NB4 (cell line): ENCODE measurements at regions not wholly inside any gene's neighbourhood (a gene's known extent, or its start where the extent isn't known, plus 50 kb on each side); places are given as distances from the start of the nearest gene placed in this dataset.

Experiments
- CTCF ChIP-seq: IDR thresholded peaks from one replicate; pipeline ENCODE4 v1.5.1; 2012; ENCODE audit warnings: low read depth, low read length
- POLR2A ChIP-seq: IDR thresholded peaks from 2 replicates; pipeline ENCODE4 v1.6.1; 2011; ENCODE audit warnings: mild to moderate bottlenecking; ENCODE audit not compliant: insufficient read length; ENCODE audit errors: extremely low read depth

GRCh38 chr11:127804747-127805400 is 782.5 kb downstream of the ETS1 start:
- no peak for TF ChIP-seq CTCF
- TF ChIP-seq POLR2A = no peak
